Breast epithelium (tissue), 4 donors: ENCODE measurements at regions not wholly inside any gene's neighbourhood (a gene's known extent, or its start where the extent isn't known, plus 50 kb on each side); places are given as distances from the start of the nearest gene placed in this dataset.

ENCODE experiments used
- DNase-seq, 2 donors: peaks; one replicate each; pipeline ENCODE4 v3.0.0-alpha.2; 2019; ENCODE audit warnings: low spot score in 2 of 2
- H3K27ac ChIP-seq, 2 donors: fragments of 200-600 bp; sonication (generic) in 1 of 2; one replicate each; pipeline ENCODE4 v1.5.1; 2016 to 2019; ENCODE audit warnings: mild to moderate bottlenecking in 1 of 2
- H3K27me3 ChIP-seq, 2 donors: fragments of 200-600 bp; sonication (generic) in 1 of 2; one replicate each; pipeline versions ENCODE4 v1.5.1 to v1.6.0; 2017 to 2019; ENCODE audit warnings: control low read depth in 1 of 2, mild to moderate bottlenecking in 1 of 2
- H3K36me3 ChIP-seq: fragments of 200-600 bp; one replicate; pipeline ENCODE4 v1.5.1; 2019
- H3K4me1 ChIP-seq, 2 donors: fragments of 200-600 bp; sonication (generic); one replicate each; pipeline ENCODE4 v1.5.1; 2016 to 2019; ENCODE audit warnings: control low read depth in 1 of 2
- H3K4me3 ChIP-seq, 3 donors: fragments of 200-600 bp; sonication (generic); 1 replicate in 2 of 3; 2 replicates in 1 of 3; pipeline ENCODE4 v1.5.1; 2016 to 2019; ENCODE audit warnings: mild to moderate bottlenecking in 3 of 3, moderate library complexity in 2 of 3
- H3K9me3 ChIP-seq, 2 donors: fragments of 200-600 bp; sonication (generic) in 1 of 2; one replicate each; pipeline ENCODE4 v1.5.1; 2016 to 2019; ENCODE audit warnings: control low read depth in 1 of 2
- POLR2A ChIP-seq: fragments of 450-650 bp; IDR thresholded peaks from one replicate; pipeline ENCODE4 v1.6.1; 2016; ENCODE audit warnings: antibody characterized with exemption, mild to moderate bottlenecking, moderate library complexity
- POLR2AphosphoS5 ChIP-seq, 3 donors: sonication (generic); formaldehyde crosslinking; IDR thresholded peaks; one replicate each; pipeline ENCODE4 v1.6.1; 2017; ENCODE audit warnings: antibody characterized with exemption in 3 of 3
- intact Hi-C: fragments of 100-400 bp; cut with DNase I; formaldehyde crosslinking; loops from one replicate; pipeline ENCODE4 v1.15.1; 2023; ENCODE audit warnings: low total_unique reads
- TF ChIP-seq, protein P1 (sequence below), 3 donors: fragments of 450-650 bp; IDR thresholded peaks; one replicate each; pipeline ENCODE4 v1.5.1; 2016 to 2017; ENCODE audit warnings: antibody characterized with exemption in 3 of 3, mild to moderate bottlenecking in 3 of 3, moderate library complexity in 3 of 3

DNA sequence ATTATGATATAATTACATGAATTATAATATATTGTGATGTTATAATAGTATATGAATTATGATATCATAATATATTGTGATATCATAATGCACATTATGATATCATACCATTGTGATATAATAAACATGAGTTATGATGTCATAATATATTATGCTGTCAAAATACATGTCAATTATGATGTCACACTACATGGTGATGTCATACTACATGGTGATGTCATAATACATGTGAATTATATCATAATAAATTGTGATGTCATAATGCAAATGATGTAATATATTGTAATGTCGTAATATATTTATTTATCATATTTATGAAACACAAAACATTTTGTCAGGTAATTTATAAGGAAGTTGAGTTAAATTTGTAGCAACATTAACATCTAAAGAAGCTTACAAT, 1950.1 kb downstream of the TP53TG3F start:
- no peak overlapping the region for H3K4me3 ChIP-seq

DNA sequence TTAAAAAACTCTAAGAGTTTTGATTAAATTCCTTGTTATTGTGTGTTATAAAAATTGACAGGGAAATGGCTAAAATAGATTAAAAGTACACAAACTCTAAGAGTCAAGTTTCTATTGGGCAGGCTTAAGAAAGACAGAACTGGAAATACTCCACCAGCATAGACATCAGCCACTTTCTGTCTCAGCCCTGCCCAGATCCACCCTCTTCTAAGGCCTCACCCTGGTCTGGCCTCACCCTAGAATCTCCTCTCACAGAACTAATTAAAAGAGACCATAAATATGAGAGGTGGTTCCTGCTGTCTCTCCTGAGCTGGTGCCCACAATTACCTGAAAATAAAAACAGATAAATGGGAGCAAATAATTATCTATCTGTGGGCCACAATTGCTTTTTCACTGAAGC, 1951.0 kb downstream of the TP53TG3F start:
- intact Hi-C loops = no loop called here
- peaks cover 8 to 14% of the 10 kb centered on the region in 2 donors for H3K9me3 ChIP-seq
- H3K27ac ChIP-seq = no peak overlapping the region
- H3K27me3 ChIP-seq = no peaks in the 10 kb centered on the region
- no peaks in the 10 kb centered on the region for H3K4me1 ChIP-seq
- H3K4me3 ChIP-seq = no peak overlapping the region
- H3K36me3 ChIP-seq = no peaks in the 10 kb centered on the region
- TF ChIP-seq POLR2A (no peak), POLR2AphosphoS5 (IDR thresholded peaks at IDR 0.05) (no peak)
- TF ChIP-seq, protein P1, sequence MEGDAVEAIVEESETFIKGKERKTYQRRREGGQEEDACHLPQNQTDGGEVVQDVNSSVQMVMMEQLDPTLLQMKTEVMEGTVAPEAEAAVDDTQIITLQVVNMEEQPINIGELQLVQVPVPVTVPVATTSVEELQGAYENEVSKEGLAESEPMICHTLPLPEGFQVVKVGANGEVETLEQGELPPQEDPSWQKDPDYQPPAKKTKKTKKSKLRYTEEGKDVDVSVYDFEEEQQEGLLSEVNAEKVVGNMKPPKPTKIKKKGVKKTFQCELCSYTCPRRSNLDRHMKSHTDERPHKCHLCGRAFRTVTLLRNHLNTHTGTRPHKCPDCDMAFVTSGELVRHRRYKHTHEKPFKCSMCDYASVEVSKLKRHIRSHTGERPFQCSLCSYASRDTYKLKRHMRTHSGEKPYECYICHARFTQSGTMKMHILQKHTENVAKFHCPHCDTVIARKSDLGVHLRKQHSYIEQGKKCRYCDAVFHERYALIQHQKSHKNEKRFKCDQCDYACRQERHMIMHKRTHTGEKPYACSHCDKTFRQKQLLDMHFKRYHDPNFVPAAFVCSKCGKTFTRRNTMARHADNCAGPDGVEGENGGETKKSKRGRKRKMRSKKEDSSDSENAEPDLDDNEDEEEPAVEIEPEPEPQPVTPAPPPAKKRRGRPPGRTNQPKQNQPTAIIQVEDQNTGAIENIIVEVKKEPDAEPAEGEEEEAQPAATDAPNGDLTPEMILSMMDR (IDR thresholded peaks at IDR 0.05) = no peak
- DNase-seq = no peak

More for the DNA sequence above, 1950.1 kb downstream of the TP53TG3F start:
- Histone ChIP-seq H3K9me3 (peaks cover 4 to 14% of the 10 kb centered on the region in 2 donors), H3K36me3 (no peaks in the 10 kb centered on the region), H3K27me3 (no peaks in the 10 kb centered on the region), H3K27ac (no peak overlapping the region), H3K4me1 (no peaks in the 10 kb centered on the region)
- TF ChIP-seq POLR2A (no peak), POLR2AphosphoS5 (IDR thresholded peaks at IDR 0.05) (no peak)
- TF ChIP-seq, protein P1 (IDR thresholded peaks at IDR 0.05) = no peak
- intact Hi-C loops = no loop called here
- no peak for DNase-seq

DNA sequence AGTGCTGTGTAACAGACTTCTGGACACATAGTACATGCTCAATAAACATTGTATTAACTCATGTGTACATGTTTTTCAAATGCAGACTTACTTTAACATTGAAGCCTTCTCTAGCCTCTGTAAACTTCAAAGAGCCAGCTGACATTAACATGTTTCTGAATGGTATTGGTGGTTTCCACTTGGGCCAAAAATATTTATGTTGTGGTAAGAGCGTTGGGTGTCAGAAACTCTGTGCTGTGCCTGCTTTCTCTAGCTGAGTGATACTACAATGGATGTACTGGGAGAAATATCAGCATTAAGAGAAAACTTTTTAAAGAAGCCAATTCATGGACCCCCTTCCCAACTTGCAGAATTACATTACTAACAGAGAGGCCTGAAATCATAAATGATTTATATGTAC, 1951.7 kb downstream of the TP53TG3F start:
- H3K4me3 ChIP-seq = no peak overlapping the region
- DNase-seq = no peak
- TF ChIP-seq, protein P1 (IDR thresholded peaks at IDR 0.05) = no peak
- TF ChIP-seq POLR2AphosphoS5 (IDR thresholded peaks at IDR 0.05) (no peak), POLR2A (no peak)
- H3K27me3 ChIP-seq = no peaks in the 10 kb centered on the region
- intact Hi-C loops = no loop called here
- no peak overlapping the region for H3K27ac ChIP-seq
- H3K9me3 ChIP-seq = peaks cover 8 to 14% of the 10 kb centered on the region in 2 donors
- H3K4me1 ChIP-seq = no peaks in the 10 kb centered on the region
- no peaks in the 10 kb centered on the region for H3K36me3 ChIP-seq

DNA sequence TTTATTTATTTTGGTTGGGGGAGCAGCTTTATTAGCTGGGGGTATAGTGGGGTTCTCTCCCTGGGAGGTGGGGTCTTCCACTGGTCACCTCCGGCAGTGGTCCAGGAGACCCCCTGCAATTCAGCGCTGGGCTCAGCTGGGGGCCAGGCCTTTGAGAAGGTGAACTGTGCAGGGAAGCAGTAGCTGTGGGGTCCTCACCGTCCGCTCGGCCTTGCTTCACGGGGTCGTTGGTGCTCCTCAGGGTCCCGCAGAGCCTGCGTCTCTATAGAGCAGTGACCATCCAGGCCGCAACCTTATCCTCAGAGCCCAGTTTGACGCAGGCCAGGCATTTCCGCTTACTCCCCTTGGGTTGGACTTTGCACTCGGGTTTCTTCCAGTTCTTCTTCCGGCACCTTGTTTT, 1954.7 kb downstream of the TP53TG3F start:
- TF ChIP-seq, protein P1 (IDR thresholded peaks at IDR 0.05) = no peak
- TF ChIP-seq POLR2A = no peak
- no peak for TF ChIP-seq POLR2AphosphoS5 (IDR thresholded peaks at IDR 0.05)
- H3K4me1 ChIP-seq = no peaks in the 10 kb centered on the region
- intact Hi-C loops = no loop called here
- no peaks in the 10 kb centered on the region for H3K36me3 ChIP-seq
- DNase-seq = no peak
- no peak overlapping the region for H3K27ac ChIP-seq
- no peak overlapping the region for H3K4me3 ChIP-seq
- no peaks in the 10 kb centered on the region for H3K27me3 ChIP-seq
- peaks cover 8 to 14% of the 10 kb centered on the region in 2 donors for H3K9me3 ChIP-seq

DNA sequence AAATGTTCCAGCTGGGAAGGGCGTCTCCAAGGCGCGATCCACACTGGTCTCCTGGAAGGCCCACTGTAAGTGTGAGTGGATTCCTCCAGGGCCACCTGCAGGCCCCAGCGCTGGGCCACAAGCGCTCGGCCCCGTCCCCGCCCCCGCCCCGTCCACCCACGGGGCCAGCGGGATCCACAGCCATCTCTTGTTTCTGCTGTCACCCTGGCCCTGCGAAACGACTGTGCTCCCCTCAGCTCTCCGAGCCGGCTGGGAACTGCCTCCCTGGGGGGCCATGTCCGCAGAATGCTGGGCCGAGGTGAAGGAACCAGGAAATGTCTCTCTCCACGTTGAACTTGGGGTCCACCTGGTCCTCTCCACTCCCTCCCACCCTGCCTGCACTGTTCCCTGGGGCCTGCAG, 1955.2 kb downstream of the TP53TG3F start:
- no peaks in the 10 kb centered on the region for H3K4me1 ChIP-seq
- no peak overlapping the region for H3K27ac ChIP-seq
- no peak for TF ChIP-seq POLR2A
- TF ChIP-seq, protein P1 (IDR thresholded peaks at IDR 0.05) = no peak
- TF ChIP-seq POLR2AphosphoS5 (IDR thresholded peaks at IDR 0.05) = no peak
- no peak for DNase-seq
- no peak overlapping the region for H3K4me3 ChIP-seq
- H3K9me3 ChIP-seq = peaks cover 8 to 13% of the 10 kb centered on the region in 2 donors
- no peaks in the 10 kb centered on the region for H3K27me3 ChIP-seq
- H3K36me3 ChIP-seq = no peaks in the 10 kb centered on the region
- intact Hi-C loops = no loop called here
